SU-DHL-6 (cell line): ENCODE measurements at regions not wholly inside any gene's neighbourhood (a gene's known extent, or its start where the extent isn't known, plus 50 kb on each side); places are given as distances from the start of the nearest gene placed in this dataset.
"Not testable (repeated sequence)": the region's sequence is repeated elsewhere in the genome, so short reads cannot be mapped to it uniquely, and the experiment has no call there.

Experiments used
- EZH2phosphoT487 ChIP-seq: fragments of 200-600 bp; sonication (generic), shearing (Covaris generic); conservative IDR thresholded peaks from 2 replicates; pipeline ENCODE4 v1.6.1; 2018; ENCODE audit warnings: mild to moderate bottlenecking, antibody characterized with exemption, low read length, moderate library complexity, mixed read lengths
- TF ChIP-seq, protein P1 (sequence below): fragments of 200-600 bp; sonication (generic); IDR thresholded peaks from one replicate; pipeline ENCODE4 v1.5.1; 2017; ENCODE audit warnings: antibody characterized with exemption, mild to moderate bottlenecking, low read length, moderate library complexity; ENCODE audit not compliant: insufficient read depth, poor library complexity, severe bottlenecking

DNA sequence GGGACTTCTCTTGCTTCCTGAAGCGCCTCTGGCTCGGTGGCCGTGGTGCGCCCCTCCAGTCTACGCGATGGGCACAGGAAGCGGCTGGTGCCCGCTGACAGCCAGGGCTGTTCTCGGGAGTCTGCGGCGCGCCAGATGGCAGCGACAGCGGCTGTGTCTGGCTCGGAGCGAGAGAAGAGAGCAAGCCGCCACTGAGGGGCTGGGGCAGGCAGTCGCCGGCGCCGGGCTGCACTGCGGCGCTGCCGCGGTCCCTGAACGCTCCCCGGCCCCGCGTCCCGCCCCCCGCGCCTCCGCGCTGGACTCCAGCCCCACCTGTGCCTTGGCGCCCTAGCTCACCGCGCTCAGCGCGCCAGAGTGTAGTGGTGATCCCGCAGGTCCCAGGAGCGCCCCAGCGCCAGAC lies 2994.6 kb downstream of the RPIA start:
- TF ChIP-seq, protein P1, sequence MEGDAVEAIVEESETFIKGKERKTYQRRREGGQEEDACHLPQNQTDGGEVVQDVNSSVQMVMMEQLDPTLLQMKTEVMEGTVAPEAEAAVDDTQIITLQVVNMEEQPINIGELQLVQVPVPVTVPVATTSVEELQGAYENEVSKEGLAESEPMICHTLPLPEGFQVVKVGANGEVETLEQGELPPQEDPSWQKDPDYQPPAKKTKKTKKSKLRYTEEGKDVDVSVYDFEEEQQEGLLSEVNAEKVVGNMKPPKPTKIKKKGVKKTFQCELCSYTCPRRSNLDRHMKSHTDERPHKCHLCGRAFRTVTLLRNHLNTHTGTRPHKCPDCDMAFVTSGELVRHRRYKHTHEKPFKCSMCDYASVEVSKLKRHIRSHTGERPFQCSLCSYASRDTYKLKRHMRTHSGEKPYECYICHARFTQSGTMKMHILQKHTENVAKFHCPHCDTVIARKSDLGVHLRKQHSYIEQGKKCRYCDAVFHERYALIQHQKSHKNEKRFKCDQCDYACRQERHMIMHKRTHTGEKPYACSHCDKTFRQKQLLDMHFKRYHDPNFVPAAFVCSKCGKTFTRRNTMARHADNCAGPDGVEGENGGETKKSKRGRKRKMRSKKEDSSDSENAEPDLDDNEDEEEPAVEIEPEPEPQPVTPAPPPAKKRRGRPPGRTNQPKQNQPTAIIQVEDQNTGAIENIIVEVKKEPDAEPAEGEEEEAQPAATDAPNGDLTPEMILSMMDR, result not testable (repeated sequence)
- not testable (repeated sequence) for TF ChIP-seq EZH2phosphoT487
